Inflammatory macrophage treated with lipopolysaccharide for 1 hour (primary cell): ENCODE measurements at regions not wholly inside any gene's neighbourhood (a gene's known extent, or its start where the extent isn't known, plus 50 kb on each side); places are given as distances from the start of the nearest gene placed in this dataset.
"Not testable (repeated sequence)": the region's sequence is repeated elsewhere in the genome, so short reads cannot be mapped to it uniquely, and the experiment has no call there.

ENCODE experiments used
- DNase-seq, 2 donors: peaks; one replicate each; pipeline ENCODE4 v3.0.0-alpha.2; 2020 to 2022

GRCh38 chr20:50345712-50346373 is 155.2 kb downstream of the CEBPB start:
- DNase-seq, result no peak

GRCh38 chr20:50346374-50347283 is 156.0 kb downstream of the CEBPB start:
- DNase-seq, result peak in 1 of 2 donors; percentile 38

- peak in 1 of 2 donors; percentile 25 for DNase-seq
Observed at GRCh38 chr20:50347284-50348063, 156.8 kb downstream of the CEBPB start.

- peak; percentile 69 to 79 for DNase-seq
Observed at GRCh38 chr20:50348096-50348495, 157.5 kb downstream of the CEBPB start.

- DNase-seq, result no peak
Observed at GRCh38 chr20:50350510-50351249, 159.5 kb upstream of the PTPN1 start.

- no peak for DNase-seq
Observed at GRCh38 chr20:50351541-50351940, 158.6 kb upstream of the PTPN1 start.

GRCh38 chr20:50353289-50353961 is 156.8 kb upstream of the PTPN1 start:
- no peak for DNase-seq

- no peak for DNase-seq
Observed at GRCh38 chr20:50354721-50355589, 155.2 kb upstream of the PTPN1 start.

GRCh38 chr20:50355590-50356524 is 154.3 kb upstream of the PTPN1 start:
- no peak for DNase-seq

- DNase-seq, result no peak
Observed at GRCh38 chr20:50356525-50356885, 153.7 kb upstream of the PTPN1 start.

GRCh38 chr20:50356962-50357782 is 153.0 kb upstream of the PTPN1 start:
- DNase-seq, result no peak

GRCh38 chr20:50357783-50358161 is 152.4 kb upstream of the PTPN1 start:
- DNase-seq, result no peak

GRCh38 chr20:50358166-50358565 is 152.0 kb upstream of the PTPN1 start:
- no peak for DNase-seq

- DNase-seq, result no peak
Observed at GRCh38 chr20:50358971-50359370, 151.2 kb upstream of the PTPN1 start.

GRCh38 chr20:50359607-50360217 is 150.5 kb upstream of the PTPN1 start:
- no peak for DNase-seq

- no peak for DNase-seq
Observed at GRCh38 chr20:50360218-50360672, 149.9 kb upstream of the PTPN1 start.

- no peak for DNase-seq
Observed at GRCh38 chr20:50360921-50361320, 149.3 kb upstream of the PTPN1 start.

GRCh38 chr20:50362177-50362576 is 148.0 kb upstream of the PTPN1 start:
- DNase-seq, result not testable (repeated sequence)
